WI38 (cell line): ENCODE measurements at regions not wholly inside any gene's neighbourhood (a gene's known extent, or its start where the extent isn't known, plus 50 kb on each side); places are given as distances from the start of the nearest gene placed in this dataset.
"Not testable (repeated sequence)": the region's sequence is repeated elsewhere in the genome, so short reads cannot be mapped to it uniquely, and the experiment has no call there.

Experiments
- H3K4me3 ChIP-seq: 2 replicates; pipeline ENCODE4 v1.5.1; 2011; ENCODE audit warnings: low read depth, mild to moderate bottlenecking, control low read depth, low read length
- CTCF ChIP-seq: IDR thresholded peaks from 2 replicates; pipeline ENCODE4 v1.5.1; 2012; ENCODE audit warnings: low read depth, mild to moderate bottlenecking, control low read depth, low read length

GRCh38 chr20:56698749-56699148 lies 69.6 kb downstream of the TFAP2C start:
- H3K4me3 ChIP-seq = no peak overlapping the region
- no peak for TF ChIP-seq CTCF

GRCh38 chr20:56702931-56703840 lies 74.1 kb downstream of the TFAP2C start:
- TF ChIP-seq CTCF = no peak
- no peak overlapping the region for H3K4me3 ChIP-seq

- H3K4me3 ChIP-seq = no peak overlapping the region
- TF ChIP-seq CTCF = no peak
These were observed 77.8 kb downstream of the TFAP2C start for GRCh38 chr20:56706867-56707360.

GRCh38 chr20:56708991-56709390 lies 79.9 kb downstream of the TFAP2C start:
- no peak overlapping the region for H3K4me3 ChIP-seq
- TF ChIP-seq CTCF = no peak

GRCh38 chr20:56710125-56710524 lies 81.0 kb downstream of the TFAP2C start:
- TF ChIP-seq CTCF = no peak
- no peak overlapping the region for H3K4me3 ChIP-seq

GRCh38 chr20:56710577-56710976 lies 81.5 kb downstream of the TFAP2C start:
- H3K4me3 ChIP-seq = not testable (repeated sequence)

- H3K4me3 ChIP-seq = no peak overlapping the region
- TF ChIP-seq CTCF = no peak
These were observed 81.9 kb downstream of the TFAP2C start for GRCh38 chr20:56711018-56711417.
